GM18519 (cell line): ENCODE measurements at regions not wholly inside any gene's neighbourhood (a gene's known extent, or its start where the extent isn't known, plus 50 kb on each side); places are given as distances from the start of the nearest gene placed in this dataset.
A peak's percentile ranks its signal among the peaks of the same experiment; 100 is the strongest.

Experiments
- ATAC-seq: cut with Tn5 transposase; IDR thresholded peaks from one replicate; pipeline ENCODE4 v1.9.1; 2021; ENCODE audit warnings: mild to moderate bottlenecking, moderate library complexity; ENCODE audit not compliant: unreplicated experiment, low FRiP score

DNA sequence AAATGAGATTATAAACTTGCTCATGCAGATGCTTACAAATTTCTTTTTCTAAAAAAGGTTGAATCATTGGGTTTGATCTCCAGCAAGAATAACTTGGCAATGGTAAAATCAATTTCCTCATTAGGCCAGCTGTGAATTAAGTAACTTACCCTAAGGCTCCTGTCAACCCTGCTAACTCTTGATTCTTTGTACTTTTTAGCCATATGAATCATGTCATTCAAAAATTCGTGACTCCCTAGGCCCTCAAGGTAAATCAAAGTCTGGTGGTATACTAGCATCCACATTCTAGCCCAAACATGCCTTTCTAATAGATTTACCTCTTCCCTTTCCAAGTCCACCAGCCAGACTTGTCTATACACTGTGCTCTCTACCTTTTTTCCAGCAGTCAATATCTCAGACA lies 420.8 kb upstream of the BRINP1 start:
- no peak for ATAC-seq

DNA sequence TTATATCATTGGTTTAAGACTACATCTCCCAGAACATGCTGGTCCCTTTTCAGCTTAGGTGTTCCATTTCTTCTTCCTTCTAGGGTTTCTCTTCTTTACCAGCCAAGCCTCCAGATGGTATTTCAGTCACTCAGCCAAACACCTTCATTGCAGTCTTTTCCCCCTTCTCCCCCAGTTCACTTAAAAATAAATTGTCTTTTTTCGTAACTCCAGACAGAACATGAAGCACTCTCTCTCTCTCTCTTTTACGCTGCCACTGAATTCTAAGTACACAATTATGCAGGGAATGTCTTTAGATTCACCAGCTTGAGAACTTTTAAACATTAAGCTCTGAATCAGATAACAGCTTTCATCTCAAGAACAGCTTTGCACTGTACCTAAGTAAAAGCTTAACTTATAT lies 419.7 kb upstream of the BRINP1 start:
- no peak for ATAC-seq

DNA sequence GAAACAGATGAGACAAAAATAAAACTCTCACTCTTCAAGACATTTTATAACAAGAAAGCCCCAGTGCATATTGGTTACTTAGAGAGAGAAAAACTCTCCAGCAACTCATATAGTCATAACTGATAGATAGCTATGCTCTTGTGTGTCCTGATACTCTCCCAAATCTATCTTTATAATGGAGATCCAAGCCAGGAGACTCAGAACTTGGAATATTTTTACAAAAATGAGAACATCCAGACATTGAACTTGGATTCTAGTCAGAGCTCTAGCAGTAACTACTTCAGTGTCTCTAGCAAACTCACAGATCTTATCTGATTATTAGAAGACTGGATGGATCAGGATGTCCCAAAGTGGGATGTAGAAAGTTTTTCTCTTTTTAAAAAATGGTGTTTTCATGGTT lies 412.7 kb upstream of the BRINP1 start:
- no peak for ATAC-seq

DNA sequence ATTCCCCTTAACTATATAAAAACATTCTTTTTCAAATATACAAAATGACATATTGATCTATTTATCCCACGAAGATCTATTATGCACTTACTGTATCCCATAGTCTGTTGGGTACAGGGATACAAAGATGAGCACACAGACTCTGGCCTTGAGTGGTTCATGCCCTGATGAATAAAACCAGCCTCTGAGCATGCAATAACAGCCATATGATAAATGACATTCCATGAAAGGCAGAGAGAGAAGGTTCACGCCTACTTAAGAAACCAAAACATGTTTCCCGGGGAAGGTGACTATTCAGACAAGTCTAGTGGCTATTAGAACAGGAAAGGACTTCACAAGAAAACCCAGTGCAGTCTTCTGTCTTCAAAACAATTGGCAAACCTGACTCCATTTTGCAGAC lies 406.2 kb upstream of the BRINP1 start:
- no peak for ATAC-seq

DNA sequence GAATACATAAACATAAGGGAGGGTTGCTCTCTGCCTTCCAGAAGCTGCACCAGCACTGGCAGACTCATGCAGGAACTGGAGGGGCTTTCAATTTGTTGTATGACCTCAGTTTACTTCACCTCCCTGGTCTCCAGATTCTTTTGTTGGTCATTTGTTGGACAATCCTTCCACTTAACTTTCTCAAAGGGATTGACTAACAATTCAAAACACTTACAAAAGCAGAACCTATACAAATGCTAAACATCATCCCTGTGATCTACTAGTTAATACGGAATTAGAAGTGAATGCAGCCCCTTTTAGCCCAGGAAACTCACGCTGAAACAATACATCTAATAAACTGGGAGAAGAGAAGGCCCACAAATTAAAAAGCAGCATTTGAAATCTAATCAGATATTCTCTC lies 404.6 kb upstream of the BRINP1 start:
- ATAC-seq = no peak

DNA sequence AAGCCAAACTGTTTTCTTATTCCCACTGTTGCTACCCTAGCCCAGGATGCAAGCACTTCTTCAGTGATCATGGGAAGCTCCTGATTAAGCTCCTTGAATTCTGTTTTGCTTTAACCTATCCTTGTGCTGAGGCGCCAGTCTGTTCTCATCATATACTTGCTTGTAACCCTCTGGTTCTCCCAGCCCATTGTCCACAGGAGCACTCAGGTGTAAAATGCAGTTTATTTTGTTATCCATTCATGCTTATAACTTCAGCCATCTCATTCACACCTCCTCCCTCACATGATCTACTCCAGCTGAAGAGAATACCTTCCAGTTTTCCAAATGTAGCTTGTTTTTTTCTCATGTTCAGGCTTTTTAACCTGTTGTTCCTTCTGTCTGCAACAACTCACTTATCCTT lies 402.1 kb upstream of the BRINP1 start:
- no peak for ATAC-seq

DNA sequence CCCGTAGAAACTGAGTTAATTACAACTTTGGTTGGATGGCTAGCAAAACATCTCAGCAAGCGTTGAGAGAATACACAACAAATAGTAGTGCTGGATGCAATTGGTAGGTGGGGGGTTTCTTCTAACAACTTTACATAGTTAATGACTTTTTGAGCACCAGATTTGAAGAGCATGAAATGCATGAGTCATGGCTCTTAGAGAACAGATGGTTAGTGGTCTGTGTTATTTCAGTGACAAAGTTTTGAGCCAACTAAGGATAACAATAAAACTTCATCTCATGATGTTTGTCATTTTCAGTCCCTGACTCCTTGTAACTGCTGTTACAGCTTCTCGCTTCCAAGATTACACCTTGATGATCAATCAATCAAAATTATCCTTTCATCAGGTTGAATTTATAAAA lies 399.0 kb upstream of the BRINP1 start:
- no peak for ATAC-seq

DNA sequence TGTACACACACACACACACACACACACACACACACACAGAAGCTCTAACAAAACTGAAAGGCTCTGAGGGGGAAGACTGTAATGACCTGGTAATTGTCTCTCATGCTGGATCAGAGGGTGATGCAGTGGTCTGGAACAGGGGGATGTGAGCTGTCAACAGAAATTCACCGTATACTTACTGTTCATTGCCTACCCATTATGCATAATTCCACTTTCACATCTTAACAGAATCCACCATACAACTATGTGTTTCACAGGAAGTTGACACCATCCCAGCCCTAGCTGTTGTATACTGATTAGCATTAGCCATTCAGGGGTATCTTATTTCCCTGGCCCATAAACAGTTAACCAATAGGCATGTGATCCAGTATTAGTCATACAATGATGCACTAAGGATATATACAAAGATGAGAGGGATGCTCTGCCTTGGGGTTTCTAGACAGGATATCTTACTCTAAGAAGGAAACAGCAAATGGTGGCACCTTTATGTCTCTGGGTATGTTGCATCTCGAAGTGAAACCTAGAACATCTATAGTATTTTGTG lies 396.5 kb upstream of the BRINP1 start:
- ATAC-seq = no peak

DNA sequence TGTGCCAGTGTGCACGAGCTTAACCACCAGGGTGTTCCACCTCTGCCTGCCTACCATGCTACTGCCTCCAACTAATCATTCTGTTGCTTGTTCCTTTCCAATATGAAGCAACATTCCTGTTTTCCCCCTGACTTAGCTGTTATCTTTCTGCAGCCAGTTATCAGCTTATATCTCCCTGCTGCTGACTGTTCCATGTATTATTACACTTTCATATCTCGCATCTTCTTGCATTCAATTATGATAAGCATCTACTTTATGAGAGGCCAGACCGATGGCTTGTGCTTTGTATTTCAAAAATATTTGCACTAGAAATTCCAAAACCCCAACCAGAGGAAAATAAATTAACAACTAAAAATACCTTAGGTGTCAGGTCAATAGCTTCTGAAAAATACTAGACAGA lies 394.0 kb upstream of the BRINP1 start:
- no peak for ATAC-seq

DNA sequence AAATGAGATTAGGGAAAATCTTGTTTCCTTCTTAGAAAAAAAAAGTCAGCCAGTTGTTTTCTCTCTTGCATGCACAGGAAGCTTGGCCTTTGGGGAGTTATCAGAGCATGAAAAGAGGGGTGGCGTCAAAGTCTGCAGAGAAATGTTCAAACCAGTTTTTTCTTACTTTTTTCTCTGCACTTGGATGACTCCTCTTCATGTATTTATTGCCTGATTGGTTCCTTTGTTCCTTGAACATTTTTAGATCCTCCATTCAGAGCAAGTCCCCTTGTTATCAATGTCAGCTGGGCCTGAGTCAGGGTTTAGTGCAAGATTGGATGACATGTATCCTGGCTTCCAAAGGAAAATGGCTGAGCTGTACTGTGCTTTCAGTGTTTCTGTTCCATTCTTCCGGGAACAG lies 392.6 kb upstream of the BRINP1 start:
- ATAC-seq = no peak

DNA sequence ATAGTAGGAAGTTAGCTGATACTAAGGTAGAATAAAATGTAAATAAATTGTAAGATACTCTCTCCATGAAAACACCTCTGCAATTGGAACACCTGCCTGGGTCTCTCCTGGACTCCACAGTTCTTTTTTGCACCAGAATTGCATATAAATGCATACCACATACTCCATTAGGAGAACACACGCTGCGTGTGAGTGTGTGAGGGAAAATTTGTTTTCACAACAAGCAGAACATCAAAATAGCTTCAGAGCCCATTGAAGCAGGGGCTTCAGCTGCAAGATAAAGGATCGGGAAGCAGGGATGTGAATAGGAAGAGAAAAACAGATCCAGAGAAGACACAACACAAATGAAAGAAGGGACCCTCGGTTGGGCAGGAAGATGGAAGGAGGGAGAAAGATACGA lies 389.8 kb upstream of the BRINP1 start:
- ATAC-seq = no peak

DNA sequence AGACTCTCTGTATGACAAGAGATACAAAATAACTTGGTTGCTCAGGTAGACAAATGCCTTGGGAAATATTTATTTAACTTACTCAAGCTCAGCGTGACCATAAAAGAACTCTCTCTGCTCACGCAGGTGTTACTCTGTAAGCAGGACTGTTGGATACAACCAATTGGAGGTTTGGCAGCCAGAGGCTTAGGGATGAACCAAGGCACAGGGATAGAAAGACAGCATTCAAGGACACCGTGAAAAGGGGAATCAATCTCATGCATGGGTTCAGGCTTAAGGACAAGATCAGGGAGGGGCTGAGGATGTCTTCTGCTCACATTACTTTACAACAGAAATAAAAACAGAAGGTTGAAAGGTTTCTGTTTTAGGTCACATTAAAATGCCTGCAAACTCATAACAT lies 389.0 kb upstream of the BRINP1 start:
- no peak for ATAC-seq

DNA sequence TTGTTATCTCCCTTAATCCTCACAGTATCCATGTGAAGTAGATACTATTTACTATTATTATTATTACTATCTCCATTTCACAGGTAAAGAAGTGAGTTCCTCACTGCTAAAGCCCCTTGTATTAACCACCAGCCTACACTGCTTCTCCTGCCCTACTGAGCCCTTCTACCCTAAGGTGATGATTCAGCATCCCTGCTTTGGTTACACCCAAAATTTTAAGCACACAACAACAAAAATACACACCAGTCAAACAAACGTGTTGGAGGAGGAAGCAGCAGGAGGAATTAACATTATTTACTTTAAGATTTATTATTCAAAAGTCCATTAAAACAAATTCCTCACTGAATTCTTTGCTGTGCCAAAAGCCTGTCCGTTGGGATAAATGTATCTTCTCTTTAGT lies 370.2 kb upstream of the BRINP1 start:
- no peak for ATAC-seq

DNA sequence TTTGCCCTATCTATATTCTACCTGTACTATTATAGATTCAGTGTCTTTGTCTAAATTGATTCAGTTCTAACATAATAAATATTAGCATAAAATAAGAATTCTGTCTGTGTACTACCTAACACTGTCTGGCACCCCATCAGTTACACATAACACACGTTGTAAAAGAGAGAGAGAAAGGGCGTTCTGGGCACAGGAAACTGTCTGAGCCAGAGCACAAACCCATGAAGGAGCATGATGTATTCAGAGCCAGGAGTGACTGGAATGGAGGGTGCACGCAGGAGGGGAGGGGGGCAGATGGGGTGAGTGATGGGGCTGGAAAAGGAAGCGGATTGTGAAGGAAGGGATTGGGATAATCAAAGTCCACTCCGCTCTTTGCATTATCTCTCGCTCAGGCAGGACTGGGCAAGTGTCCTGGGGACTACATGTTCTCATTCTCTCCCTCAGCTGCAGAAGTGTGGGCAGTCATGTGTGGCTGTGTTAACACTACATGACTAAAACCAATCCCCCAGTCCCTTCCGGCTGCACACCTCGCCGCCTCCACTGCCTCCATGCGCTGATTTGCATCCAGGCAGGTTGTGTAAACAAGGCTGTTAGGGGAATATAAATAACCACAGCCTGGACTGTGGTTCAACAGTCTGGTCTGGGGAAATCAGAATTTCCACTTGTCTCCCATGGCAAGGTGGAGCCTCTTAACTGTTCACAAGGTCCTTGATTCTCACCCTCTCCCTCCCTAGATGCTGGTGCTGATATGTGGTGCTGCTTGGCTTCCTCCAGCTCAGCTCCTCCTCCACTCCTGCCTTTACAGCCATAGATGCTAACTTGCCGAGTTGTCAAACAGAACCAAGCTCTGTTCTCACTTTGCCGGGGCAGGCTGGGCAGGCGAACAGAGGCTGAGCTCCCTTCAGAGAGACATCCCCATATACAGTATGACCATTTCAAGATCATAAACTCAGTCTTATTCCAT lies 367.5 kb upstream of the BRINP1 start:
- peak; percentile 99 for ATAC-seq

DNA sequence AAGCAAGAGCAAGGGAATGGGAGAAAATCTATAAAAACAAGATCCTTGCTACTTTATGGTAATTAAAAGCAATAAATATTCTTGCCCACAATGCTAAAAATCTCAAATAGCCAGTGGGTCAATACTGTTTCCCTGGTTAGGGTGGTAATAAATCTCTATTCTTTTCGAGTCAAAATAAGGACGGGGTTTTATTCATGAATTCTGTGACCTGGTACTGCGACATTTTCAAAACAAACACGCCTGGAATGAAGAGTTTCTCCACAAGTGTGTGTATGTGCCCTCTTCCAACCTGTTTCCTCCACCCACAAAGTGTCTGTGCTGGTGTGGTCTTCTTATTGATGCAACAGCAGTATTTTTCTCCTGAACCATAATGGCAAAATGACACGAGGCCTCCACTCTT lies 358.8 kb upstream of the BRINP1 start:
- ATAC-seq = no peak

DNA sequence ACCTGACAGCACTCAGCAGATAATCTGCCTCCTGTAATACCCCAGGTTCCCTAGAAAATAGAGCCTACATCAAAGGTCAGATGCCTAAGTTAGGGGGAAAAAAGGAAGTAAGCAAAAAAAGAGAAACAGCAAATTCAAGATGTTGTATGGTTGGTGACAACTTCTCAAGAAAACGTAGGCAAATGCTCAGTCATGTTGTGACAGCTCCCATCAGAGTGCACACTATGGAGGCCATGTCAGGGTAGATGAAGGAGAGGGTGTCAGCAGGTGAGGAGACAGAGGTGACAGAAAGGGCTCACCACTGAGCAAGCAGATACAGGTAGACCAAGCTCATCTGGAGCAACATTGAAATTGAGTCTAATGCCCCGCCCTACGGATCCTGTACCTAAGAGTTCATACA lies 356.8 kb upstream of the BRINP1 start:
- ATAC-seq = no peak

DNA sequence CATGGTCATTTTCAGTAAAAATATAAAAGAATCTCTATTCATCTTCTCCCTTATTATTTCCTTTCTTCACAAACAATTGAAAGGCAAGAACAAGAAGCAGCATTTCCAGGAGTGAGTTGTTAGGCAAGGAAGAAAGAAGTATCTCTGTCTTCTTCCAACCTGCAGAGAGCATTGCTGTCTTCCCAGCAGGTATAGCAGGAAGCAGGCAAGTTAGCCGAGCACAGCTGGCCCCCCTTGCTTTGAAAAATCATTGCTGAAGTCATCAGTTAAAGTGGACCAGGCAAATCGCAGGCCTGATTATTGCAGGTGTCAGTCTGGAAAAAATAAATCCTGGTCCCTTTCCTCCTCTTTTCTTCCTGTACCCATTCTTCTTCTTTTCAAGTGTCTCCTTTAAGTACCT lies 353.1 kb upstream of the BRINP1 start:
- ATAC-seq = no peak

DNA sequence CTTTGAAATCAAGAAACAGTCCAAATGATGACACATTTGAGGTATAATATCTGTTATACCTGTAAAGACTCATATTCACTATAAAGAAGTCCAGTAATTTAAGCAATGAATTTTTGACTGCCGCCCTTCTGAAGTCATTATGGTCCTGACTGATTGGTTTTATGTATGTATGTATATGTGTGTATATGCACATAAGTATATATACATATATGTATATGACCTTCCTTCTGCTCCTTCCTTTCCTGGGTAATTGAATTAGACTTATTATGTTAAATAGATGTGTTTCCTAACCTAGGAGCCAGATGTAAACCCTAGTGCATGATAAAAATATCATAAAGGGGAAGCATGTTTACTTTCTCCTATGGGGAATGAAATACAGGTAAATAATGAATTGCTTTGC lies 343.1 kb upstream of the BRINP1 start:
- no peak for ATAC-seq

DNA sequence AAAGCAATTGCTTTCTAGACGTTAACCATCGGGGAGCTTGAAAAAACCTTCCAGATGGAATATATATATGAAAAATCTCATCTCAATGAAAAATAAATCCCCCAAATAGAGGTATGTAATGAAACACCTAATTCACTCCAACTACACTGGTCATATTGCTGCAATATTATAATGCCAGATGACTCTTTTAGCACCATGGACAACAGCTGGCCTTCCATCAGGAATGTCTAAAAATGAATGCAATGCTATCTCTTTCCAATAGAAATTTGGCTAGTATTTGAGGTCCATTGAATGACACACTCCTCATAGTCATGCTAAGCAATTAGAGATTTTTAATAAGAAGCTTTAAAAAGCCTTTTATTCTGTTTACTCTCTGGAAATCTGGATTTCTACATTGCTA lies 340.2 kb upstream of the BRINP1 start:
- ATAC-seq = no peak

DNA sequence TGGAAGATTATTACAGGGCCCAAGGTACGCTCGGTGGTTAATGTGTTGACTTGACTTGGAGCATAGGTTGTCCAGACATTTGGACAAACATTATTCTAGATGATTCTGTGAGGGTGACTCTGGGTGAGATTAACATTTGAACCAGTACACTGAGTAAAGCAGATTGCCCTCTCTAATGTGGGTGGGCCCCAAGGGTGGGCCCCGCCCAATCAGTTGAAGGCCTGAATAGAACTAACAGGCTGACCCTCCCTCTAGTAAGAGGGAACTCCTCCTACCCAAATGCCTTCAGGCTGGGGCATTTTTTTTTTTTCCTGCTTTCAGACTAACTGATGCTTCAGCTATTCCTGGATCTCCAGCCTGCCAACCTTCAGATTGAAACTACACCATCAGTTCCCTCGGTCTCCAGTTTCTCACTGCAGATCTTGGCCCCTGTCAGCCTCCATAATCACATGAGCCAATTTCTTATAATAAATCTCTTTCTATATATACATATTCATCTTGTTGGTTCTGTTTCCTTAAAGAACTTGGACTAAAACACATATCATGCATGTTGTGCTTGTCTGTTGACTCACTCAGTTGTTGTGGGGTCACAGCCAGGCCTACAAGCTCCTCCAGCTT lies 338.1 kb upstream of the BRINP1 start:
- ATAC-seq = no peak

DNA sequence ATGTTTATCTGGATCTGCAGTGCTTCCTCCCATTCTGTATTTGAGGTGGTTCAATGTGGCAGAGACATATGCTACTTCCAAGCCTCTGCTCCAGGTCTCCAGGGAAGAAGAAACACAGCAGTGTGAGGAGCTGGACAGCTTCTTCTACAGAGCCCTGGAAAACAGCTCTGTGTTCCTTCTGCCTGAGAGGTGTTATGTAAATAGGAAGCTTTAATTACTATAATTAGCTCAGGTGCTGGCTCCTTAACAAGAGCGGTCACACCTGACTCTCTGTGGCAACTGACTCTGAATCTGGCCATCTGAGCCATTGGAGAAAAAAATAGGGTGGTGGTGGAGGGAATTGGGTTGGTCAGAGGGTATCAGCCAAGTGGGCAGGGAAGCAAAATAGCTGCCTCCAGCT lies 332.4 kb upstream of the BRINP1 start:
- no peak for ATAC-seq

DNA sequence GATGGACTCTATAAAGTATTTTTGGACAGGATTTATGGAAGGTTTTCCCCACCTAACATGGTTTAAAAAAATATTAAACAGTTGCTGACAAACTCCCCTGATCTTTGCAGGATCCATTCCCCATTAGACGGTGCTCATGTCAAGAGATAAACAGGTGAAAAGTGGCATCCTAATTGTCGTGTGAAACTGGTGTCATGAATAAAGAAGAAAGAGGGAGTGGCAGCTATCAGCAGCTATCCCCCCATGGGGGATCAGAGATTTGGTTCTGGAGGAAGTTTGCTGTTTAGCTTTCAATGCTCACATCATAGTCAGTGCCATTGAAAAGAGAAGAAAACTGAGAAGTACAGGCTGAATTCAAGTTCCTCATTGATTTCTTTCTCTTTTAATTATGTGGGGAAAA lies 329.3 kb upstream of the BRINP1 start:
- ATAC-seq = no peak
